ENCODE measurements at regions not wholly inside any gene's neighbourhood (a gene's known extent, or its start where the extent isn't known, plus 50 kb on each side); places are given as distances from the start of the nearest gene placed in this dataset.

DNA sequence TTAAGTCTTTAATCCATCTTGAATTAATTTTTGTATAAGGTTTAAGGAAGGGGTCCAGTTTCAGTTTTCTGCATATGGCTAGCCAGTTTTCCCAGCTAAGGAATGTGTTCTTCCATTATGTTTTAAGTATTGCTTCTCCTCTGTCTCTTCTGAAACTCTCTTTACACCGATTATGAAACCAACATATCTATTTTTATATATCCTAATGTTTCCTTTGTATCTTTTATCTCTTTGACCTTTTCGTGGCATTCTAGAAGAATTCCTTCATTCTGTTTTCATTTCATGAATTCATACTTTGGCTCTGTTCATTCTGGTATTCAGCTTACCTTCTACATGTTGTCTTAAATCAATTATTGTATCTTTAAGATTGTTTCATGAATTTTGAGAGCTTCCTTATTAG, 697.0 kb upstream of the ACVR2A start:
- TF ChIP-seq POLR2AphosphoS5 (IDR thresholded peaks at IDR 0.05) (no peak), EP300 (IDR thresholded peaks at IDR 0.05) (no peak)
- TF ChIP-seq, protein P1, sequence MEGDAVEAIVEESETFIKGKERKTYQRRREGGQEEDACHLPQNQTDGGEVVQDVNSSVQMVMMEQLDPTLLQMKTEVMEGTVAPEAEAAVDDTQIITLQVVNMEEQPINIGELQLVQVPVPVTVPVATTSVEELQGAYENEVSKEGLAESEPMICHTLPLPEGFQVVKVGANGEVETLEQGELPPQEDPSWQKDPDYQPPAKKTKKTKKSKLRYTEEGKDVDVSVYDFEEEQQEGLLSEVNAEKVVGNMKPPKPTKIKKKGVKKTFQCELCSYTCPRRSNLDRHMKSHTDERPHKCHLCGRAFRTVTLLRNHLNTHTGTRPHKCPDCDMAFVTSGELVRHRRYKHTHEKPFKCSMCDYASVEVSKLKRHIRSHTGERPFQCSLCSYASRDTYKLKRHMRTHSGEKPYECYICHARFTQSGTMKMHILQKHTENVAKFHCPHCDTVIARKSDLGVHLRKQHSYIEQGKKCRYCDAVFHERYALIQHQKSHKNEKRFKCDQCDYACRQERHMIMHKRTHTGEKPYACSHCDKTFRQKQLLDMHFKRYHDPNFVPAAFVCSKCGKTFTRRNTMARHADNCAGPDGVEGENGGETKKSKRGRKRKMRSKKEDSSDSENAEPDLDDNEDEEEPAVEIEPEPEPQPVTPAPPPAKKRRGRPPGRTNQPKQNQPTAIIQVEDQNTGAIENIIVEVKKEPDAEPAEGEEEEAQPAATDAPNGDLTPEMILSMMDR (IDR thresholded peaks at IDR 0.05) = no peak
